NCI-H1105 treated with DMSO at 0.1 percent for 48 hours (cell line): ENCODE measurements at regions not wholly inside any gene's neighbourhood (a gene's known extent, or its start where the extent isn't known, plus 50 kb on each side); places are given as distances from the start of the nearest gene placed in this dataset.

Experiments used
- DNase-seq: peaks from one replicate; lab custom pipeline; 2025; lab: John Stamatoyannopoulos, UW

- peak; percentile 90 for DNase-seq
These were observed 66.2 kb upstream of the SNX9 start for GRCh38 chr6:157756708-157757429.

GRCh38 chr6:157757430-157758403 lies 65.3 kb upstream of the SNX9 start:
- DNase-seq = no peak

- no peak for DNase-seq
These were observed 64.5 kb upstream of the SNX9 start for GRCh38 chr6:157758516-157759023.

- DNase-seq = no peak
These were observed 64.0 kb upstream of the SNX9 start for GRCh38 chr6:157759028-157759427.

GRCh38 chr6:157760137-157760536 lies 62.9 kb upstream of the SNX9 start:
- DNase-seq = no peak

- no peak for DNase-seq
These were observed 62.3 kb upstream of the SNX9 start for GRCh38 chr6:157760589-157761330.

- DNase-seq = no peak
These were observed 61.6 kb upstream of the SNX9 start for GRCh38 chr6:157761331-157761921.

GRCh38 chr6:157761926-157762325 lies 61.1 kb upstream of the SNX9 start:
- DNase-seq = no peak

GRCh38 chr6:157762636-157763035 lies 60.4 kb upstream of the SNX9 start:
- DNase-seq = no peak

- peak; percentile 91 for DNase-seq
These were observed 59.7 kb upstream of the SNX9 start for GRCh38 chr6:157763129-157763903.

- DNase-seq = no peak
These were observed 59.2 kb upstream of the SNX9 start for GRCh38 chr6:157763904-157764177.

- DNase-seq = no peak
These were observed 58.6 kb upstream of the SNX9 start for GRCh38 chr6:157764178-157765068.

GRCh38 chr6:157766901-157767774 lies 55.9 kb upstream of the SNX9 start:
- no peak for DNase-seq

- no peak for DNase-seq
These were observed 55.3 kb upstream of the SNX9 start for GRCh38 chr6:157767775-157768156.

GRCh38 chr6:157768304-157768703 lies 54.7 kb upstream of the SNX9 start:
- DNase-seq = no peak

- DNase-seq = no peak
These were observed 54.0 kb upstream of the SNX9 start for GRCh38 chr6:157768863-157769551.

GRCh38 chr6:157769776-157770426 lies 53.1 kb upstream of the SNX9 start:
- DNase-seq = no peak

GRCh38 chr6:157770946-157771345 lies 52.1 kb upstream of the SNX9 start:
- DNase-seq = no peak
